Caco-2 (cell line): ENCODE measurements at regions not wholly inside any gene's neighbourhood (a gene's known extent, or its start where the extent isn't known, plus 50 kb on each side); places are given as distances from the start of the nearest gene placed in this dataset.

Source experiments
- BruUV-seq: library from RNA; stranded (reverse); fragments of 400-500 nt; replicated peaks from 2 replicates; lab custom pipeline; 2021; lab: Mats Ljungman, UMichigan
- CTCF ChIA-PET: fragments of 300-600 bp; sonication (Branson Sonifier 250); formaldehyde crosslinking; loops from one replicate; lab custom pipeline; 2022; ENCODE audit warnings: antibody characterized with exemption; lab: Charles Lee
- POLR2A ChIA-PET: fragments of 300-600 bp; sonication (Branson Sonifier 250); formaldehyde crosslinking; loops from one replicate; lab custom pipeline; 2022; ENCODE audit warnings: antibody characterized with exemption; lab: Charles Lee
- DNase-seq, 2 experiments: peaks; one replicate each; pipeline versions ENCODE4 v3.0.0 to v3.0.0-alpha.2; 2020 to 2022
- H3K27me3 ChIP-seq: replicated peaks from 2 replicates; pipeline ENCODE4 v1.6.0; 2011; ENCODE audit warnings: low read length; ENCODE audit not compliant: control insufficient read depth, insufficient read depth
- H3K36me3 ChIP-seq: 2 replicates; pipeline ENCODE4 v1.5.1; 2011; ENCODE audit warnings: low read length; ENCODE audit not compliant: control insufficient read depth, insufficient read depth
- H3K4me1 ChIP-seq: fragments of 250-450 bp; sonication (Bioruptor Pico); 2 replicates; pipeline ENCODE4 v1.5.1; 2020; ENCODE audit warnings: mild to moderate bottlenecking
- H3K4me3 ChIP-seq: 2 replicates; pipeline ENCODE4 v1.5.1; 2011; ENCODE audit warnings: low read depth, mild to moderate bottlenecking, control low read depth, low read length
- H3K9me3 ChIP-seq: fragments of 250-450 bp; sonication (Bioruptor Pico); 2 replicates; pipeline ENCODE4 v1.5.1; 2020; ENCODE audit warnings: mild to moderate bottlenecking, moderate library complexity
- H3K27ac Mint-ChIP-seq: one replicate; pipeline ENCODE4 v1.8.0; 2022; ENCODE audit warnings: mixed read lengths; ENCODE audit not compliant: unreplicated experiment
- H3K27me3 Mint-ChIP-seq: one replicate; pipeline ENCODE4 v1.8.0; 2022; ENCODE audit warnings: mixed read lengths; ENCODE audit not compliant: insufficient read depth, unreplicated experiment
- H3K36me3 Mint-ChIP-seq: one replicate; pipeline ENCODE4 v1.8.0; 2022; ENCODE audit warnings: mild to moderate bottlenecking, mixed read lengths; ENCODE audit not compliant: insufficient read depth, unreplicated experiment
- H3K4me1 Mint-ChIP-seq: one replicate; pipeline ENCODE4 v1.8.0; 2022; ENCODE audit warnings: low read depth, mixed read lengths; ENCODE audit not compliant: unreplicated experiment
- H3K4me3 Mint-ChIP-seq: one replicate; pipeline ENCODE4 v1.8.0; 2022; ENCODE audit warnings: mild to moderate bottlenecking, moderate library complexity, mixed read lengths; ENCODE audit not compliant: unreplicated experiment
- H3K9me3 Mint-ChIP-seq: one replicate; pipeline ENCODE4 v1.8.0; 2022; ENCODE audit warnings: mixed read lengths; ENCODE audit not compliant: unreplicated experiment
- intact Hi-C: fragments of 100-400 bp; cut with micrococcal nuclease; formaldehyde crosslinking; loops from one replicate; pipeline ENCODE4 v1.10.0; 2022; ENCODE audit not compliant: unreplicated experiment
- TF ChIP-seq, protein P1 (sequence below), 2 experiments: fragments of 200-600 bp in 1 of 2; IDR thresholded peaks; 1 replicate in 1 of 2; 2 replicates in 1 of 2; pipeline versions ENCODE4 v1.5.1 to v1.8.0; 2011 to 2022; ENCODE audit warnings: antibody characterized with exemption in 1 of 2, control low read depth in 1 of 2, inconsistent platforms in 1 of 2, low read depth in 1 of 2, low read length in 1 of 2, mild to moderate bottlenecking in 1 of 2, moderate library complexity in 1 of 2; ENCODE audit not compliant: insufficient read depth in 1 of 2, severe bottlenecking in 1 of 2, unreplicated experiment in 1 of 2

DNA sequence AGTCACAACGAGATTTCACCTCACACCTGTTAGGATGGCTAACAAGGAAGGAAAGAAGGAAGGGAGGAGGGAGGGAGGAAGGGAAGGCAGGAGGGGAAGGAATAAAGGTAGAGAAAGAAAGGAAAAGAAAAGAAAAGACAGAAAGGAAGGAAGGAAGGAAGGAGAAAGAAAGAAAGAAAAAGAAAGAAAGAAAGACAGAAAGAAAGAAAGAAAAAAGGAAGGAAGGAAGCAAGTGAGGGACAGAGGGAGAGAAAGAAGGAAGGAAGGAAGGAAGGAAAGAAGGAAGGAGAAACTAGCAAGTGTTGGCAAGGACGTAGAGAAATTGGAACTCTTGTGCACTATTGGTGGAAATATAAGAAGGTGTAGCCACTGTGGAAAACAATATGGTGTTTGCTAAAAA lies 52.2 kb downstream of the CCDC185 start:
- Histone ChIP-seq H3K27me3 (no peaks in the 10 kb centered on the region; the same call in 1 of the 2 replicates), H3K4me3 (no peak overlapping the region), H3K4me1 (no peaks in the 10 kb centered on the region), H3K36me3 (no peaks in the 10 kb centered on the region), H3K9me3 (peaks cover 4% of the 10 kb centered on the region)
- peaks cover 22% of the 10 kb centered on the region for H3K9me3 Mint-ChIP-seq
- H3K36me3 Mint-ChIP-seq = no peaks in the 10 kb centered on the region
- no peaks in the 10 kb centered on the region for H3K27me3 Mint-ChIP-seq
- H3K27ac Mint-ChIP-seq = no peak overlapping the region
- intact Hi-C loops = no loop called here
- no peaks in the 10 kb centered on the region for H3K4me1 Mint-ChIP-seq
- DNase-seq = no peak
- TF ChIP-seq, protein P1, sequence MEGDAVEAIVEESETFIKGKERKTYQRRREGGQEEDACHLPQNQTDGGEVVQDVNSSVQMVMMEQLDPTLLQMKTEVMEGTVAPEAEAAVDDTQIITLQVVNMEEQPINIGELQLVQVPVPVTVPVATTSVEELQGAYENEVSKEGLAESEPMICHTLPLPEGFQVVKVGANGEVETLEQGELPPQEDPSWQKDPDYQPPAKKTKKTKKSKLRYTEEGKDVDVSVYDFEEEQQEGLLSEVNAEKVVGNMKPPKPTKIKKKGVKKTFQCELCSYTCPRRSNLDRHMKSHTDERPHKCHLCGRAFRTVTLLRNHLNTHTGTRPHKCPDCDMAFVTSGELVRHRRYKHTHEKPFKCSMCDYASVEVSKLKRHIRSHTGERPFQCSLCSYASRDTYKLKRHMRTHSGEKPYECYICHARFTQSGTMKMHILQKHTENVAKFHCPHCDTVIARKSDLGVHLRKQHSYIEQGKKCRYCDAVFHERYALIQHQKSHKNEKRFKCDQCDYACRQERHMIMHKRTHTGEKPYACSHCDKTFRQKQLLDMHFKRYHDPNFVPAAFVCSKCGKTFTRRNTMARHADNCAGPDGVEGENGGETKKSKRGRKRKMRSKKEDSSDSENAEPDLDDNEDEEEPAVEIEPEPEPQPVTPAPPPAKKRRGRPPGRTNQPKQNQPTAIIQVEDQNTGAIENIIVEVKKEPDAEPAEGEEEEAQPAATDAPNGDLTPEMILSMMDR (IDR thresholded peaks at IDR 0.05; ENCODE audit: insufficient read depth in 1 of 2, low read depth in 1 of 2, low read length in 1 of 2, severe bottlenecking in 1 of 2, unreplicated experiment in 1 of 2) = no peak
- no peak overlapping the region for H3K4me3 Mint-ChIP-seq
- ChIA-PET CTCF (no interaction called here), POLR2A (no interaction called here)
- no TSS peak for BruUV-seq

DNA sequence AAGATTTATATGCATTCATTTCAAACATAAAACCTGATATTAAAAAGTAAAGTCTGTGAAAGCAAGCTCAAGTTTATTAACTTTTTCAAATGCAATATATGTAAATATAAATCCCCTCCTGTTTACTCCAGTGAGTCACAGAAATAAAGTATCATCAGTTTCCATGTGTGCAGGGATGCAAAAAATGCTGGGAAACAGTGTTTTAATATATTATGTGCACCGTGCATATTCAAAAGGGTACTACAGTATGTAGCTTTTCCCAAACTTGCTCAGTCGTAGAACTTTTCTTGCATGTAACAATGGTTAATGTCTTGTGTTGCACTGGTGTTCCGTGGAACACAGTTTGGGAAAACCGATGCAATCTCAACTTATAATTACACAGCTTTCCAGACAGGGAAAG lies 60.7 kb downstream of the CCDC185 start:
- no peak for DNase-seq
- no peaks in the 10 kb centered on the region for H3K4me1 ChIP-seq
- intact Hi-C loops = no loop called here
- Mint-ChIP-seq H3K4me3 (no peak overlapping the region), H3K27ac (no peak overlapping the region), H3K36me3 (no peaks in the 10 kb centered on the region), H3K9me3 (no peaks in the 10 kb centered on the region), H3K27me3 (no peaks in the 10 kb centered on the region), H3K4me1 (no peaks in the 10 kb centered on the region)
- TF ChIP-seq, protein P1 (IDR thresholded peaks at IDR 0.05; ENCODE audit: insufficient read depth in 1 of 2, low read depth in 1 of 2, low read length in 1 of 2, severe bottlenecking in 1 of 2, unreplicated experiment in 1 of 2) = no peak
- POLR2A ChIA-PET = no interaction called here
- H3K4me3 ChIP-seq = no peak overlapping the region
- CTCF ChIA-PET = no interaction called here
- H3K36me3 ChIP-seq = no peaks in the 10 kb centered on the region
- BruUV-seq = no TSS peak
- no peaks in the 10 kb centered on the region for H3K9me3 ChIP-seq
- H3K27me3 ChIP-seq = no peaks in the 10 kb centered on the region; the same call in 1 of the 2 replicates

DNA sequence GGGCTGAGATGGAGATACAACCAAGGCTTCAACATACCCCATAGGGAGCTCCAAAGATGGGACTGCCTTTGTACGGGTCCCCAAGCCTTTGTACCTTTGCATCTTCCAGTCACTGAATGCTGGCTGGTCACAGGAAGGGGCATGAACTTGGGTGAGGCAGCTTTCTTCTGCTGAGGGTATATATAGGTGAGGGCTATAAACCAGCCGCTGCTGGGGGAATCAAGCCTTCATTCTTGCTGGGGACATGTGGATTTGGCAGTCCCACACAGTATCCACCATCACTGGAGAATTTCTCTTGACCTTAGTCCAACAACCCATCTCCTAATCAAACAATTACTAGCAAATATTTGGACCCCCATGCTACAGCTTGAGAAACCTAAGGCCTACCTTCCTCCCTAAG lies 61.7 kb downstream of the CCDC185 start:
- DNase-seq = no peak
- TF ChIP-seq, protein P1 (IDR thresholded peaks at IDR 0.05; ENCODE audit: insufficient read depth in 1 of 2, low read depth in 1 of 2, low read length in 1 of 2, severe bottlenecking in 1 of 2, unreplicated experiment in 1 of 2) = no peak
- Mint-ChIP-seq H3K27ac (no peak overlapping the region), H3K4me1 (no peaks in the 10 kb centered on the region), H3K4me3 (no peak overlapping the region), H3K36me3 (no peaks in the 10 kb centered on the region), H3K27me3 (no peaks in the 10 kb centered on the region), H3K9me3 (no peaks in the 10 kb centered on the region)
- H3K9me3 ChIP-seq = no peaks in the 10 kb centered on the region
- H3K36me3 ChIP-seq = no peaks in the 10 kb centered on the region
- BruUV-seq = no TSS peak
- no peaks in the 10 kb centered on the region; the same call in 1 of the 2 replicates for H3K27me3 ChIP-seq
- intact Hi-C loops = no loop called here
- H3K4me3 ChIP-seq = no peak overlapping the region
- ChIA-PET CTCF (no interaction called here), POLR2A (interaction anchor here (0.7 kb wide), 1 partner anchor 979 kb away, joined by 3 read pairs; the partner anchor contains the start of gene WDR26)
- H3K4me1 ChIP-seq = no peaks in the 10 kb centered on the region
